ENCODE measurements at regions not wholly inside any gene's neighbourhood (a gene's known extent, or its start where the extent isn't known, plus 50 kb on each side); places are given as distances from the start of the nearest gene placed in this dataset.

- no peak for DNase-seq (ENCODE audit: extremely low read depth, low read depth)
- TF ChIP-seq CTCF (IDR thresholded peaks at IDR 0.05; ENCODE audit: low read depth, low read length), result no peak
These were observed 59.8 kb downstream of the INHBB start for GRCh38 chr2:120405759-120406099.

- DNase-seq (ENCODE audit: extremely low read depth, low read depth), result no peak
- no peak for TF ChIP-seq CTCF (IDR thresholded peaks at IDR 0.05; ENCODE audit: low read depth, low read length)
These were observed 60.6 kb downstream of the INHBB start for GRCh38 chr2:120406566-120406965.

- DNase-seq (ENCODE audit: extremely low read depth, low read depth), result no peak
- TF ChIP-seq CTCF (IDR thresholded peaks at IDR 0.05; ENCODE audit: low read depth, low read length), result no peak
These were observed 64.6 kb downstream of the INHBB start for GRCh38 chr2:120410487-120410886.

- TF ChIP-seq CTCF (IDR thresholded peaks at IDR 0.05; ENCODE audit: low read depth, low read length), result no peak
- DNase-seq (ENCODE audit: extremely low read depth, low read depth), result no peak
These were observed 69.1 kb downstream of the INHBB start for GRCh38 chr2:120415060-120415459.

- no peak for DNase-seq (ENCODE audit: extremely low read depth, low read depth)
- TF ChIP-seq CTCF (IDR thresholded peaks at IDR 0.05; ENCODE audit: low read depth, low read length), result no peak
These were observed 70.0 kb downstream of the INHBB start for GRCh38 chr2:120415728-120416509.

- no peak for DNase-seq (ENCODE audit: extremely low read depth, low read depth)
- no peak for TF ChIP-seq CTCF (IDR thresholded peaks at IDR 0.05; ENCODE audit: low read depth, low read length)
These were observed 72.3 kb downstream of the INHBB start for GRCh38 chr2:120418174-120418787.

GRCh38 chr2:120419073-120419472 is 73.1 kb downstream of the INHBB start:
- no peak for DNase-seq (ENCODE audit: extremely low read depth, low read depth)
- TF ChIP-seq CTCF (IDR thresholded peaks at IDR 0.05; ENCODE audit: low read depth, low read length), result no peak

Data from AG09319 (cell line).